GM12878 (cell line): ENCODE measurements at regions not wholly inside any gene's neighbourhood (a gene's known extent, or its start where the extent isn't known, plus 50 kb on each side); places are given as distances from the start of the nearest gene placed in this dataset.

ENCODE experiments used
- ATAC-seq: fragments of 200-7000 bp; cut with Tn5 transposase; 3 replicates; pipeline ENCODE4 v1.9.1; 2020; ENCODE audit warnings: mild to moderate bottlenecking, moderate library complexity
- BruUV-seq: library from RNA; stranded (reverse); fragments of 400-500 nt; replicated peaks from 2 replicates; lab custom pipeline; 2021; lab: Mats Ljungman, UMichigan
- CTCF ChIA-PET: fragments of 300-600 bp; sonication (Branson Sonifier 250); formaldehyde crosslinking; extraction: SDS; loops from one replicate; lab custom pipeline; 2021; ENCODE audit warnings: inconsistent platforms; lab: Yijun Ruan, JAX
- POLR2A ChIA-PET: fragments of 350-600 bp; formaldehyde crosslinking; extraction: SDS; loops from one replicate; lab custom pipeline; 2021; ENCODE audit warnings: inconsistent platforms; lab: Charles Lee
- RAD21 ChIA-PET: fragments of 300-600 bp; sonication (Branson Sonifier 250); formaldehyde crosslinking; loops from one replicate; lab custom pipeline; 2023; ENCODE audit warnings: antibody characterized with exemption; ENCODE audit not compliant: unreplicated experiment; lab: Charles Lee
- SMC1A ChIA-PET: fragments of 300-600 bp; sonication (Branson Sonifier 250); formaldehyde crosslinking; loops from one replicate; lab custom pipeline; 2023; ENCODE audit not compliant: unreplicated experiment, uncharacterized antibody; lab: Charles Lee
- DNase-seq: peaks from one replicate; pipeline ENCODE4 v3.0.0-alpha.2; 2011; ENCODE audit warnings: low read depth, low spot score
- FAIRE-seq: peaks from 3 replicates; lab custom pipeline; 2011; peaks lifted over from hg19 to GRCh38; lab: Jason Lieb, UNC
- H2AFZ ChIP-seq: 2 replicates; pipeline ENCODE4 v1.6.0; 2011; ENCODE audit warnings: low read depth, low read length, control low read depth; ENCODE audit not compliant: control insufficient read depth
- H3K27ac ChIP-seq: 2 replicates; pipeline ENCODE4 v1.5.1; 2011; ENCODE audit warnings: control low read depth; ENCODE audit not compliant: control insufficient read depth, insufficient read depth
- H3K27me3 ChIP-seq, 2 experiments: replicated peaks in 1 of 2; 2 replicates each; pipeline versions ENCODE4 v1.6.0 to v1.6.1; 2011; ENCODE audit warnings: low read length in 1 of 2; ENCODE audit not compliant: control insufficient read depth in 2 of 2, insufficient read depth in 2 of 2
- H3K36me3 ChIP-seq, 2 experiments: 2 replicates each; pipeline ENCODE4 v1.5.1; 2011; ENCODE audit warnings: low read length in 1 of 2; ENCODE audit not compliant: control insufficient read depth in 2 of 2, insufficient read depth in 2 of 2
- H3K4me1 ChIP-seq: 2 replicates; pipeline ENCODE4 v1.6.1; 2011; ENCODE audit warnings: mild to moderate bottlenecking, low read length, moderate library complexity, mixed read lengths; ENCODE audit not compliant: control insufficient read depth, insufficient read depth
- H3K4me2 ChIP-seq: 2 replicates; pipeline ENCODE4 v1.6.0; 2011; ENCODE audit warnings: control low read depth; ENCODE audit not compliant: control insufficient read depth, insufficient read depth
- H3K4me3 ChIP-seq: fragments of 200-600 bp; sonication (generic); 2 replicates; pipeline ENCODE4 v1.5.1; 2016
- H3K79me2 ChIP-seq: 2 replicates; pipeline ENCODE4 v1.6.0; 2011; ENCODE audit warnings: low read length; ENCODE audit not compliant: control insufficient read depth, insufficient read depth
- H3K9ac ChIP-seq: 2 replicates; pipeline ENCODE4 v1.8.0; 2011; ENCODE audit warnings: low read length, control low read depth, mixed read lengths; ENCODE audit not compliant: control insufficient read depth, insufficient read depth
- H3K9me3 ChIP-seq: replicated peaks from 3 replicates; pipeline ENCODE4 v1.5.1; 2011; ENCODE audit warnings: mild to moderate bottlenecking, low read length; ENCODE audit not compliant: control insufficient read depth, insufficient read depth
- H4K20me1 ChIP-seq: 2 replicates; pipeline ENCODE4 v1.6.0; 2011; ENCODE audit not compliant: control insufficient read depth, insufficient read depth
- BACH1 ChIP-seq: fragments of 450-650 bp; IDR thresholded peaks from 2 replicates; pipeline ENCODE4 v1.6.1; 2017; ENCODE audit warnings: mild to moderate bottlenecking, borderline replicate concordance
- ESRRA ChIP-seq: IDR thresholded peaks from 2 replicates; pipeline ENCODE4 v1.6.1; 2012; ENCODE audit warnings: mild to moderate bottlenecking, low read length, improper control_type of control experiment
- IRF4 ChIP-seq: IDR thresholded peaks from 2 replicates; pipeline ENCODE4 v1.6.1; 2011; ENCODE audit warnings: low read depth, low read length
- KDM1A ChIP-seq: fragments of 200-600 bp; sonication (generic); IDR thresholded peaks from 2 replicates; pipeline ENCODE4 v1.6.1; 2016; ENCODE audit warnings: borderline replicate concordance
- NFIC ChIP-seq: IDR thresholded peaks from 2 replicates; pipeline ENCODE4 v1.6.1; 2012; ENCODE audit warnings: low read depth, mild to moderate bottlenecking, inconsistent platforms, low read length, moderate library complexity
- NFXL1 ChIP-seq: fragments of 450-650 bp; IDR thresholded peaks from 2 replicates; pipeline ENCODE4 v1.6.1; 2017; ENCODE audit warnings: antibody characterized with exemption, mild to moderate bottlenecking, borderline replicate concordance
- SMAD5 ChIP-seq: IDR thresholded peaks from 2 replicates; pipeline ENCODE4 v1.6.1; 2016; ENCODE audit warnings: antibody characterized with exemption, low read depth
- SMC3 ChIP-seq: IDR thresholded peaks from 2 replicates; pipeline ENCODE4 v1.6.1; 2011; ENCODE audit warnings: low read length, improper control_type of control experiment, borderline replicate concordance
- SRF ChIP-seq, 2 experiments: IDR thresholded peaks; 2 replicates each; pipeline ENCODE4 v1.6.1; 2011; ENCODE audit warnings: low read depth in 2 of 2, low read length in 2 of 2, mild to moderate bottlenecking in 1 of 2, moderate library complexity in 1 of 2
- ZBED1 ChIP-seq: IDR thresholded peaks from 2 replicates; pipeline ENCODE4 v1.6.1; 2016; ENCODE audit warnings: borderline replicate concordance
- WGBS: methylation state at CpG from one replicate; pipeline ENCODE4 v1.1.6; 2016; ENCODE audit warnings: low lambda C conversion rate; ENCODE audit not compliant: insufficient replicate concordance, insufficient coverage; ENCODE audit errors: missing lambda C conversion rate; 5-methylcytosine and 5-hydroxymethylcytosine counted together
- in situ Hi-C: fragments of 300-500 bp; cut with MboI; formaldehyde crosslinking; loops from 9 replicates; pipeline ENCODE4 v1.14.3; 2018; ENCODE audit warnings: mixed read lengths
- intact Hi-C: fragments of 100-400 bp; cut with micrococcal nuclease; formaldehyde crosslinking; loops from one replicate; pipeline ENCODE4 v1.14.2; 2022; ENCODE audit not compliant: unreplicated experiment
- TF ChIP-seq, protein P1 (sequence below): IDR thresholded peaks from 2 replicates; pipeline ENCODE4 v1.6.1; 2011; ENCODE audit warnings: low read depth, mild to moderate bottlenecking, low read length, moderate library complexity, borderline replicate concordance; ENCODE audit errors: extremely low read depth

DNA sequence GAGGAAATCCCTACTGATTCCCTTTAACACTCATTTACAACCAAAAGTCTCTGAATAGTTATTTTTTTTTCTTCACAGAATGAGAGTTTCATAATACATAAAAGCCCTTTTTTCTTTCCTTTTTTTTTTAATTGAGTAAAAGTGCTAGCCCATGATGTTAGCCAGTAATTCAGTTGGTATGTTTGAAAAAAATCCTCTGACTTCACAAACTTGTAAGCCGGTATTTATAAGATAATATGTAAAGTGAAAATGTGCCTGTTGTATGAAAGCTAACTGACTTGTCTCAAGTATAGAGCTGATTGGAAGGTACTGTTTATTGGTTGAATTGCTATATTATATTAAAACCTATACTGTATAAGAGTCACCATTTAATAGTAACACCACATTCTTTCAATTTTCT, 70.2 kb upstream of the NEIL3 start:
- Histone ChIP-seq H3K27me3 (no peaks in the 10 kb centered on the region), H3K4me1 (no peaks in the 10 kb centered on the region), H3K4me3 (no peak overlapping the region), H3K9me3 (no peaks in the 10 kb centered on the region), H3K9ac (no peak overlapping the region), H4K20me1 (no peaks in the 10 kb centered on the region), H3K4me2 (no peak overlapping the region), H3K79me2 (no peaks in the 10 kb centered on the region), H3K27ac (no peak overlapping the region), H3K36me3 (no peaks in the 10 kb centered on the region), H2AFZ (no peak overlapping the region)
- 90% methylated on average over 1 of the region's 1 CpG for WGBS
- TF ChIP-seq SMC3 (no peak), ESRRA (no peak), NFXL1 (no peak), ZBED1 (no peak), IRF4 (no peak), SMAD5 (no peak)
- FAIRE-seq (no peak), ATAC-seq (no peak), DNase-seq (no peak)
- CTCF ChIA-PET = interaction anchor here (0.6 to 1.6 kb wide), 3 partner anchors 17 to 188 kb away, joined by 3 to 4 read pairs (median 4); no protein-coding TSS in a partner anchor
- POLR2A ChIA-PET = no interaction called here
- in situ Hi-C loops = no loop called here
- SMC1A ChIA-PET = interaction anchor here (0.5 to 1.0 kb wide), 3 partner anchors 164 to 1165 kb away, joined by 3 read pairs; no protein-coding TSS in a partner anchor
- no TSS peak for BruUV-seq
- RAD21 ChIA-PET = interaction anchor here (1.8 kb wide), 1 partner anchor 11 kb away, joined by 6 read pairs; no protein-coding TSS in a partner anchor
- intact Hi-C loops = no loop called here

DNA sequence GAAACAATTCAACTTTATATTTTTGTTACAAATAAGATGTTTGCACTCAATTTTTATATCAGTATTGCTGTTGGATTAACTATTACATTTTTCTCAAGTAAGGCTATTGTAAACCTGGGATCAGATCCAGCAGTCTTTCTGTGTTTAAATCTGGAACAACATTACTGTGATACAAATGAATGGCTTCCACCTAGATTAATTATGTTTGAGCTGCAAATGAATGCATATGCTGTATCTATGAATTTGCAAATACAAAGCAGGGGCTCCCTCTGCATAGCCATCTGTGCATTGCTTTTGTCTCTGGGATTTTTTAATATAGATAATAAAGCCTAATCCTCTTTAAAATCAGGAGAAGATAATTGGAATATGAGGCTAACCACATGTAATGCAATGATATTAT, 69.8 kb upstream of the NEIL3 start:
- Histone ChIP-seq H3K9ac (no peak overlapping the region), H3K9me3 (no peaks in the 10 kb centered on the region), H2AFZ (no peak overlapping the region), H3K36me3 (no peaks in the 10 kb centered on the region), H3K27me3 (no peaks in the 10 kb centered on the region), H3K27ac (no peak overlapping the region), H3K4me1 (no peaks in the 10 kb centered on the region), H3K79me2 (no peaks in the 10 kb centered on the region), H3K4me2 (no peak overlapping the region), H3K4me3 (no peak overlapping the region), H4K20me1 (no peaks in the 10 kb centered on the region)
- DNase-seq (no peak), FAIRE-seq (no peak), ATAC-seq (no peak)
- ChIA-PET RAD21 (interaction anchor here (1.8 kb wide), 1 partner anchor 10 kb away, joined by 6 read pairs; no protein-coding TSS in a partner anchor), CTCF (interaction anchor here (1.6 kb wide), 1 partner anchor 188 kb away, joined by 4 read pairs; no protein-coding TSS in a partner anchor), POLR2A (no interaction called here), SMC1A (interaction anchor here (0.5 to 1.0 kb wide), 3 partner anchors 164 to 1165 kb away, joined by 3 read pairs; no protein-coding TSS in a partner anchor)
- TF ChIP-seq BACH1 (no peak), NFIC (no peak), SRF (IDR thresholded peaks at IDR 0.05; ENCODE audit: low read depth in 2 of 2, low read length in 2 of 2) (no peak), KDM1A (no peak)
- TF ChIP-seq, protein P1, sequence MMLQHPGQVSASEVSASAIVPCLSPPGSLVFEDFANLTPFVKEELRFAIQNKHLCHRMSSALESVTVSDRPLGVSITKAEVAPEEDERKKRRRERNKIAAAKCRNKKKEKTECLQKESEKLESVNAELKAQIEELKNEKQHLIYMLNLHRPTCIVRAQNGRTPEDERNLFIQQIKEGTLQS = no peak
- intact Hi-C loops (no loop called here), in situ Hi-C loops (no loop called here)
- no TSS peak for BruUV-seq
